NT2/D1 (cell line): ENCODE measurements at regions not wholly inside any gene's neighbourhood (a gene's known extent, or its start where the extent isn't known, plus 50 kb on each side); places are given as distances from the start of the nearest gene placed in this dataset.

Source experiments
- YY1 ChIP-seq: IDR thresholded peaks from 2 replicates; pipeline ENCODE4 v1.6.1; 2011; ENCODE audit not compliant: insufficient read length, insufficient read depth
- ZNF274 ChIP-seq: IDR thresholded peaks from 2 replicates; pipeline ENCODE4 v1.6.1; 2011; ENCODE audit warnings: mild to moderate bottlenecking, low read depth, low read length

DNA sequence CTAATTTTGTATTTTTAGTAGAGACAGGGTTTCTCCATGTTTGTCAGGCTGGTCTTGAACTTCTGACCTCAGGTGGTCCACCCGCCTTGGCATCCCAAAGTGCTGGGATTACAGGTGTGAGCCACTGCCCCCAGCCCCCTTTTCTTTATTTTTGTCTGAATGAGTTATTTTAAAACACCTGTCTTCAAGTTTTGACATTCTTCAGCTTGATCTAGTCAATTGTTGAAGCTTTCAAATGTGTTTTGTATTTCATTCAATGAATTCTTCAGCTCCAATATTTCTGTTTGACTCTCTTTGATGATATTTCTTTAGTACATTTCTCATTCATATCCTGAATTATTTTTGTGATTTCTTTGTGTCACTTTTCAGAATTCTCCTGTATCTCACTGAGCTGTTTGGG, 486.2 kb downstream of the DMAC1 start:
- TF ChIP-seq YY1 (no peak), ZNF274 (no peak)
